ENCODE measurements at regions not wholly inside any gene's neighbourhood (a gene's known extent, or its start where the extent isn't known, plus 50 kb on each side); places are given as distances from the start of the nearest gene placed in this dataset.

GRCh38 chr2:239605976-239606375 lies 205.2 kb upstream of the HDAC4 start:
- no peak for TF ChIP-seq POLR2A (IDR thresholded peaks at IDR 0.05; ENCODE audit: low read depth, low read length)
- no peak for TF ChIP-seq CTCF (IDR thresholded peaks at IDR 0.05; ENCODE audit: extremely low read depth in 1 of 2, insufficient read depth in 1 of 2, low read depth in 1 of 2, low read length in 2 of 2)
